Astrocyte (in vitro differentiated cells and primary cell): ENCODE measurements at regions not wholly inside any gene's neighbourhood (a gene's known extent, or its start where the extent isn't known, plus 50 kb on each side); places are given as distances from the start of the nearest gene placed in this dataset.

Source experiments
- DNase-seq: peaks from one replicate; pipeline ENCODE4 v3.0.0-alpha.2; 2010; ENCODE audit warnings: low read depth
- FAIRE-seq: peaks from 2 replicates; lab custom pipeline; 2011; peaks lifted over from hg19 to GRCh38; lab: Jason Lieb, UNC
- H2AFZ ChIP-seq: 2 replicates; pipeline ENCODE4 v1.6.0; 2012; ENCODE audit warnings: low read depth, low read length, inconsistent platforms
- H3K27ac ChIP-seq: 2 replicates; pipeline ENCODE4 v1.5.1; 2011; ENCODE audit warnings: low read depth, low read length, inconsistent platforms
- H3K27me3 ChIP-seq: 2 replicates; pipeline ENCODE4 v1.6.0; 2011; ENCODE audit warnings: low read length, inconsistent platforms; ENCODE audit not compliant: insufficient read depth
- H3K36me3 ChIP-seq: 2 replicates; pipeline ENCODE4 v1.5.1; 2011; ENCODE audit warnings: low read length, inconsistent platforms; ENCODE audit not compliant: insufficient read depth
- H3K4me1 ChIP-seq: 2 replicates; pipeline ENCODE4 v1.5.1; 2011; ENCODE audit warnings: low read length, inconsistent platforms; ENCODE audit not compliant: insufficient read depth
- H3K4me2 ChIP-seq: 2 replicates; pipeline ENCODE4 v1.6.0; 2012; ENCODE audit warnings: low read length, inconsistent platforms
- H3K4me3 ChIP-seq: 2 replicates; pipeline ENCODE4 v1.5.1; 2011; ENCODE audit warnings: low read depth, mild to moderate bottlenecking, low read length, inconsistent platforms; ENCODE audit not compliant: insufficient read depth
- H3K79me2 ChIP-seq: 2 replicates; pipeline ENCODE4 v1.6.0; 2012; ENCODE audit warnings: mild to moderate bottlenecking, low read length, inconsistent platforms; ENCODE audit not compliant: insufficient read depth
- H3K9ac ChIP-seq: 2 replicates; pipeline ENCODE4 v1.6.0; 2012; ENCODE audit warnings: mild to moderate bottlenecking, low read length, inconsistent platforms
- H3K9me3 ChIP-seq: 2 replicates; pipeline ENCODE4 v1.5.1; 2012; ENCODE audit warnings: low read depth, mild to moderate bottlenecking, low read length, inconsistent platforms; ENCODE audit not compliant: insufficient read depth
- H4K20me1 ChIP-seq: 2 replicates; pipeline ENCODE4 v1.6.0; 2012; ENCODE audit warnings: low read length, inconsistent platforms; ENCODE audit not compliant: insufficient read depth
- H3K27ac Mint-ChIP-seq: one replicate; pipeline ENCODE4 v1.8.0; 2021; ENCODE audit warnings: mild to moderate bottlenecking, mixed read lengths; ENCODE audit not compliant: unreplicated experiment
- H3K27me3 Mint-ChIP-seq: one replicate; pipeline ENCODE4 v1.8.0; 2021; ENCODE audit warnings: low read depth, mixed read lengths; ENCODE audit not compliant: unreplicated experiment
- H3K36me3 Mint-ChIP-seq: one replicate; pipeline ENCODE4 v1.8.0; 2021; ENCODE audit warnings: low read depth, mixed read lengths; ENCODE audit not compliant: unreplicated experiment
- H3K4me1 Mint-ChIP-seq: one replicate; pipeline ENCODE4 v1.8.0; 2021; ENCODE audit warnings: low read depth, mixed read lengths; ENCODE audit not compliant: unreplicated experiment
- H3K4me3 Mint-ChIP-seq: one replicate; pipeline ENCODE4 v1.8.0; 2021; ENCODE audit warnings: mild to moderate bottlenecking, moderate library complexity, mixed read lengths; ENCODE audit not compliant: unreplicated experiment
- H3K9me3 Mint-ChIP-seq: one replicate; pipeline ENCODE4 v1.8.0; 2021; ENCODE audit warnings: mild to moderate bottlenecking, mixed read lengths; ENCODE audit not compliant: unreplicated experiment
- CTCF ChIP-seq: IDR thresholded peaks from 2 replicates; pipeline ENCODE4 v1.5.1; 2011; ENCODE audit warnings: low read depth, mild to moderate bottlenecking, inconsistent platforms, low read length, moderate library complexity; ENCODE audit not compliant: insufficient read depth
- EZH2 ChIP-seq: IDR thresholded peaks from 2 replicates; pipeline ENCODE4 v1.6.1; 2012; ENCODE audit warnings: mild to moderate bottlenecking, low read length, inconsistent platforms; ENCODE audit not compliant: insufficient read depth

- Histone ChIP-seq H2AFZ (no peak overlapping the region), H3K4me1 (no peaks in the 10 kb centered on the region), H3K36me3 (no peaks in the 10 kb centered on the region), H3K27me3 (no peaks in the 10 kb centered on the region), H3K4me2 (no peak overlapping the region), H3K4me3 (no peak overlapping the region), H3K79me2 (no peaks in the 10 kb centered on the region), H3K9ac (no peak overlapping the region), H4K20me1 (no peaks in the 10 kb centered on the region), H3K9me3 (no peaks in the 10 kb centered on the region), H3K27ac (no peak overlapping the region)
- FAIRE-seq (no peak), DNase-seq (no peak)
- Mint-ChIP-seq H3K36me3 (no peaks in the 10 kb centered on the region), H3K27me3 (no peaks in the 10 kb centered on the region), H3K4me1 (no peaks in the 10 kb centered on the region), H3K4me3 (no peak overlapping the region), H3K9me3 (no peaks in the 10 kb centered on the region), H3K27ac (no peak overlapping the region)
- TF ChIP-seq CTCF (no peak), EZH2 (no peak)
These were observed 902.6 kb upstream of the GCFC2 start for GRCh38 chr2:76613330-76613729.

- no peaks in the 10 kb centered on the region for H3K27me3 Mint-ChIP-seq
- no peaks in the 10 kb centered on the region for H3K4me1 Mint-ChIP-seq
- DNase-seq = no peak
- Histone ChIP-seq H3K27me3 (no peaks in the 10 kb centered on the region), H3K79me2 (no peaks in the 10 kb centered on the region), H4K20me1 (no peaks in the 10 kb centered on the region), H3K9me3 (no peaks in the 10 kb centered on the region), H3K27ac (no peak overlapping the region), H3K4me2 (no peak overlapping the region), H3K9ac (no peak overlapping the region), H3K36me3 (no peaks in the 10 kb centered on the region), H2AFZ (no peak overlapping the region), H3K4me3 (no peak overlapping the region), H3K4me1 (no peaks in the 10 kb centered on the region)
- FAIRE-seq = no peak
- H3K9me3 Mint-ChIP-seq = no peaks in the 10 kb centered on the region
- H3K4me3 Mint-ChIP-seq = no peak overlapping the region
- TF ChIP-seq EZH2 (no peak), CTCF (no peak)
- no peaks in the 10 kb centered on the region for H3K36me3 Mint-ChIP-seq
- no peak overlapping the region for H3K27ac Mint-ChIP-seq
These were observed 902.0 kb upstream of the GCFC2 start for GRCh38 chr2:76612764-76613163.

GRCh38 chr2:76610451-76610850 is 899.7 kb upstream of the GCFC2 start:
- H3K9me3 ChIP-seq = no peaks in the 10 kb centered on the region
- no peaks in the 10 kb centered on the region for H3K79me2 ChIP-seq
- H3K4me2 ChIP-seq = no peak overlapping the region
- H3K36me3 Mint-ChIP-seq = no peaks in the 10 kb centered on the region
- H3K27ac Mint-ChIP-seq = no peak overlapping the region
- no peaks in the 10 kb centered on the region for H3K4me1 Mint-ChIP-seq
- no peak for DNase-seq
- no peaks in the 10 kb centered on the region for H4K20me1 ChIP-seq
- no peak for FAIRE-seq
- no peaks in the 10 kb centered on the region for H3K9me3 Mint-ChIP-seq
- H3K27me3 ChIP-seq = no peaks in the 10 kb centered on the region
- H3K27ac ChIP-seq = no peak overlapping the region
- H3K4me3 ChIP-seq = no peak overlapping the region
- H3K4me3 Mint-ChIP-seq = no peak overlapping the region
- no peaks in the 10 kb centered on the region for H3K4me1 ChIP-seq
- no peak overlapping the region for H3K9ac ChIP-seq
- no peaks in the 10 kb centered on the region for H3K27me3 Mint-ChIP-seq
- TF ChIP-seq EZH2 = no peak
- no peak for TF ChIP-seq CTCF
- no peak overlapping the region for H2AFZ ChIP-seq
- H3K36me3 ChIP-seq = no peaks in the 10 kb centered on the region
